ENCODE measurements at regions not wholly inside any gene's neighbourhood (a gene's known extent, or its start where the extent isn't known, plus 50 kb on each side); places are given as distances from the start of the nearest gene placed in this dataset.

DNA sequence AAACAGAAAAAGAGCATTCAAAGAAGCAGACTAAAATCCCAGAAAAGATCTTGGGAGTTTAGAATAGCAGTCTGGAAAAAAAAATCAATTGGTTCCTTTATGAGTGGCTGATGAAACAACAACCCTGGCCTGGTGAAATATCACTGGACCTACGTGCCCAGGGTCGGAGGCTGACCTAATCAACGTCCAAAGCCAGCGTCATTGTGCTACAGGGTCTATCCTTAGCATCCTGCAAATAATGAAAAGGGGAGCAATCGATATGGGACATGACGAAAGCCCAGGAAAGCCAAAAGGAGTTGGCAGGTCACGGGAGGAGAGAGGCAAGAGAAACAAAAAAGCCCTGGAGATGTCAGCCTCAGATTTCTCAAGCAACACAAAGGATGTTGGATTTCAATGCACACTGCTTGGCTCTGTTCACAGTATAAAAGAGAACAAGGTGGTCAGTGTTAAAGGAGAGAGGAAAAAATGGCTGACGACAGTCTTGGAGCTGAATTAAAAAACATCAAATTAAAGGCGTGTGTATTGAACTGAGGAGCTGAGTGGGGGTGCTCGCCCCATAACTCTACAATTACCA is 148.8 kb downstream of the BLID start:
- no peak for TF ChIP-seq POLR2AphosphoS5 (IDR thresholded peaks at IDR 0.05; ENCODE audit: low read depth, low read length)
- TF ChIP-seq, protein P1, sequence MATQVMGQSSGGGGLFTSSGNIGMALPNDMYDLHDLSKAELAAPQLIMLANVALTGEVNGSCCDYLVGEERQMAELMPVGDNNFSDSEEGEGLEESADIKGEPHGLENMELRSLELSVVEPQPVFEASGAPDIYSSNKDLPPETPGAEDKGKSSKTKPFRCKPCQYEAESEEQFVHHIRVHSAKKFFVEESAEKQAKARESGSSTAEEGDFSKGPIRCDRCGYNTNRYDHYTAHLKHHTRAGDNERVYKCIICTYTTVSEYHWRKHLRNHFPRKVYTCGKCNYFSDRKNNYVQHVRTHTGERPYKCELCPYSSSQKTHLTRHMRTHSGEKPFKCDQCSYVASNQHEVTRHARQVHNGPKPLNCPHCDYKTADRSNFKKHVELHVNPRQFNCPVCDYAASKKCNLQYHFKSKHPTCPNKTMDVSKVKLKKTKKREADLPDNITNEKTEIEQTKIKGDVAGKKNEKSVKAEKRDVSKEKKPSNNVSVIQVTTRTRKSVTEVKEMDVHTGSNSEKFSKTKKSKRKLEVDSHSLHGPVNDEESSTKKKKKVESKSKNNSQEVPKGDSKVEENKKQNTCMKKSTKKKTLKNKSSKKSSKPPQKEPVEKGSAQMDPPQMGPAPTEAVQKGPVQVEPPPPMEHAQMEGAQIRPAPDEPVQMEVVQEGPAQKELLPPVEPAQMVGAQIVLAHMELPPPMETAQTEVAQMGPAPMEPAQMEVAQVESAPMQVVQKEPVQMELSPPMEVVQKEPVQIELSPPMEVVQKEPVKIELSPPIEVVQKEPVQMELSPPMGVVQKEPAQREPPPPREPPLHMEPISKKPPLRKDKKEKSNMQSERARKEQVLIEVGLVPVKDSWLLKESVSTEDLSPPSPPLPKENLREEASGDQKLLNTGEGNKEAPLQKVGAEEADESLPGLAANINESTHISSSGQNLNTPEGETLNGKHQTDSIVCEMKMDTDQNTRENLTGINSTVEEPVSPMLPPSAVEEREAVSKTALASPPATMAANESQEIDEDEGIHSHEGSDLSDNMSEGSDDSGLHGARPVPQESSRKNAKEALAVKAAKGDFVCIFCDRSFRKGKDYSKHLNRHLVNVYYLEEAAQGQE (IDR thresholded peaks at IDR 0.05; ENCODE audit: insufficient read depth in 1 of 2, low read depth in 2 of 2, low read length in 1 of 2): no peak
- TF ChIP-seq, protein P2, sequence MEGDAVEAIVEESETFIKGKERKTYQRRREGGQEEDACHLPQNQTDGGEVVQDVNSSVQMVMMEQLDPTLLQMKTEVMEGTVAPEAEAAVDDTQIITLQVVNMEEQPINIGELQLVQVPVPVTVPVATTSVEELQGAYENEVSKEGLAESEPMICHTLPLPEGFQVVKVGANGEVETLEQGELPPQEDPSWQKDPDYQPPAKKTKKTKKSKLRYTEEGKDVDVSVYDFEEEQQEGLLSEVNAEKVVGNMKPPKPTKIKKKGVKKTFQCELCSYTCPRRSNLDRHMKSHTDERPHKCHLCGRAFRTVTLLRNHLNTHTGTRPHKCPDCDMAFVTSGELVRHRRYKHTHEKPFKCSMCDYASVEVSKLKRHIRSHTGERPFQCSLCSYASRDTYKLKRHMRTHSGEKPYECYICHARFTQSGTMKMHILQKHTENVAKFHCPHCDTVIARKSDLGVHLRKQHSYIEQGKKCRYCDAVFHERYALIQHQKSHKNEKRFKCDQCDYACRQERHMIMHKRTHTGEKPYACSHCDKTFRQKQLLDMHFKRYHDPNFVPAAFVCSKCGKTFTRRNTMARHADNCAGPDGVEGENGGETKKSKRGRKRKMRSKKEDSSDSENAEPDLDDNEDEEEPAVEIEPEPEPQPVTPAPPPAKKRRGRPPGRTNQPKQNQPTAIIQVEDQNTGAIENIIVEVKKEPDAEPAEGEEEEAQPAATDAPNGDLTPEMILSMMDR (IDR thresholded peaks at IDR 0.05): no peak
- no peak for TF ChIP-seq SIN3A (IDR thresholded peaks at IDR 0.05; ENCODE audit: borderline replicate concordance, insufficient read depth, low read depth, low read length)

Measured in Panc1 (cell line).